HG03442 (cell line): ENCODE measurements at regions not wholly inside any gene's neighbourhood (a gene's known extent, or its start where the extent isn't known, plus 50 kb on each side); places are given as distances from the start of the nearest gene placed in this dataset.

Source experiments
- ATAC-seq: cut with Tn5 transposase; IDR thresholded peaks from one replicate; pipeline ENCODE4 v1.9.1; 2021; ENCODE audit warnings: mild to moderate bottlenecking, moderate library complexity; ENCODE audit not compliant: unreplicated experiment

- ATAC-seq: no peak
Observed at GRCh38 chr2:41934329-41934958, 113.4 kb upstream of the PKDCC start.

GRCh38 chr2:41935002-41935401 is 112.8 kb upstream of the PKDCC start:
- no peak for ATAC-seq

GRCh38 chr2:41935825-41936224 is 112.0 kb upstream of the PKDCC start:
- ATAC-seq: no peak

- ATAC-seq: no peak
Observed at GRCh38 chr2:41936771-41937463, 110.9 kb upstream of the PKDCC start.

- ATAC-seq: no peak
Observed at GRCh38 chr2:41937464-41937906, 110.3 kb upstream of the PKDCC start.

GRCh38 chr2:41937921-41938708 is 109.7 kb upstream of the PKDCC start:
- no peak for ATAC-seq

GRCh38 chr2:41940060-41940744 is 107.6 kb upstream of the PKDCC start:
- no peak for ATAC-seq

GRCh38 chr2:41940745-41941063 is 107.1 kb upstream of the PKDCC start:
- no peak for ATAC-seq

- ATAC-seq: no peak
Observed at GRCh38 chr2:41941831-41942230, 106.0 kb upstream of the PKDCC start.

GRCh38 chr2:41942278-41942677 is 105.5 kb upstream of the PKDCC start:
- ATAC-seq: no peak

- no peak for ATAC-seq
Observed at GRCh38 chr2:41943159-41943558, 104.7 kb upstream of the PKDCC start.

- ATAC-seq: no peak
Observed at GRCh38 chr2:41944220-41944880, 103.5 kb upstream of the PKDCC start.

- ATAC-seq: no peak
Observed at GRCh38 chr2:41947701-41948396, 100.0 kb upstream of the PKDCC start.

GRCh38 chr2:41948397-41948763 is 99.4 kb upstream of the PKDCC start:
- no peak for ATAC-seq

- no peak for ATAC-seq
Observed at GRCh38 chr2:41949091-41949882, 98.5 kb upstream of the PKDCC start.

GRCh38 chr2:41949883-41950665 is 97.7 kb upstream of the PKDCC start:
- no peak for ATAC-seq

- ATAC-seq: no peak
Observed at GRCh38 chr2:41950666-41950960, 97.2 kb upstream of the PKDCC start.

GRCh38 chr2:41954304-41955291 is 93.2 kb upstream of the PKDCC start:
- no peak for ATAC-seq
